GM21447 (cell line): ENCODE measurements at regions not wholly inside any gene's neighbourhood (a gene's known extent, or its start where the extent isn't known, plus 50 kb on each side); places are given as distances from the start of the nearest gene placed in this dataset.
"Not testable (repeated sequence)": the region's sequence is repeated elsewhere in the genome, so short reads cannot be mapped to it uniquely, and the experiment has no call there.

Experiments used
- ATAC-seq: cut with Tn5 transposase; IDR thresholded peaks from one replicate; pipeline ENCODE4 v1.9.1; 2021; ENCODE audit not compliant: unreplicated experiment

- no peak for ATAC-seq
These were observed 133.4 kb upstream of the ALDH1B1 start for GRCh38 chr9:38259056-38259455.

GRCh38 chr9:38257626-38258215 lies 134.8 kb upstream of the ALDH1B1 start:
- no peak for ATAC-seq

DNA sequence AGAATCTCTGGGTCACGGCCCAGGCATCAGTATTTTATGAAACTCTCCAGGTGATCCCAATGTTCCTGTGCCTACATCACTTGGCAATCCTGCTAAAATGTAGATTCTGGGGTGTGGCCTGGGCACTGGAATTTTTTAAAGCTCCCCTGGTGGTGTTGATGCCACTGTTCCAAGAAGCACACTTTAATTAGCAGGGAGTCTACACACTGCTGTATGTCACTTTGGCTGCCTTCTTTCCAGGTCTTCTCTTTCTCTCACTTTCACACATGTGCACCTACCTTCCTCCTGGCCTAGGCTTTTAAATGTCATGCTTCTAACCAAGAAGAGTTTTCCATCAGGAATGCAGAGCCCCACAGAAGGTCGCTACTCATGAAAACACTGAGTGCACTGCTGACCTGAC lies 136.0 kb upstream of the ALDH1B1 start:
- ATAC-seq, result no peak

DNA sequence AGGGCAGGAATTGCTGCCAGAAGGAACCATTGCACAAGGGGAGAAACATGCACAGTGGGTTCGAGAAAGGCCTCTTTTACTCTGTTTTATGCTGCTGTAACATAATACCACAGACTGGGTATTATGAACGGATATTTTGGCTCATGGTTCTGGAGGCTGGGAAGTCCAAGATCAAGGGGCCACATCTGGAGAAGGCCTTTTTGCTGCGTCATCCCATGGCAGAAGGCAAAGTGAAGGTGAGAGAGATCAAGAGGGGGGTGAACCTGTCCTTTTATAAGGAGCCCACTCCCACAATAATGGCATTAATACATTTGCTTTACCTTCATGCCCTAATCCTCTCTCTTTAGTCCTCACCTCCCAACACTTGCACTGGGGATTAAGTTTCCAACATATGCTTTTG lies 136.9 kb upstream of the ALDH1B1 start:
- no peak for ATAC-seq

DNA sequence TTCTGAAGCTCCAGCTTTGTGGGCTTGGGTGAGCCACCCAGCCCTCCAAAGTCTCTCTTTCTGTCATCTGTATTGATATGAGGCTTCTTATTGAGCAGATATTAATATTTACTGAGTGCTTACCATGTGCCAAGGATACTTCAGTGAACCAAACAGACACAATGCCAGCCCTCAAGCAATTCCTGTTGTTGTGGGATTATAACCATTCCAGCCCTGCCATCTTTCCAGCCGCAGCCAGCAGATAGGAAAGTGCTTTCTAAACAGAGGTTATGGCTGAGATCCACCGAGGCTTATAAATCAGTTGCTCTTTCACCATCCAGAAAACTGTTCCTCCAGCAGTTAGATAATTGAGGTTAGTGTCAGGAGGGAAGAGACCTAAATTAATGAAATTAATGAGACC lies 137.7 kb upstream of the ALDH1B1 start:
- ATAC-seq, result no peak

DNA sequence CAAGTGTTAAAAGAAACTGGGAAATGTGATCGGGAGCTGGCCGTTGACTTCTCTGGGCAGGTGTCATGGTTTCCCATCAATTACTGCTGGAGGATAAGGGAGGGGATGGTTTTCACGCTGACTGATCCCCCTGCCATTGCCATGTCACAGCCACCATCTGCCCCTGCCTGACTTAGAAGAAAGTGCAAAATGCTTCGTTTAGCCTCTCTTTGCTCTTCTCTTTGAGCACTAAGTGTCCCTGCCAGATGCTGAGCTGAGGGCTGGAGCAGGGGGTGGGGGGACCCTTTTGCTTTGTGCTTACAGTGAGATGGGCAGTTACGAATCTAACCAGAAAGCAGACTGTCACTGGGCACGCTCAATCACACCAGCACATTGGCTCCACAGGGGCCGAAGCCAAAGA lies 138.4 kb upstream of the ALDH1B1 start:
- no peak for ATAC-seq

- ATAC-seq, result no peak
These were observed 139.3 kb upstream of the ALDH1B1 start for GRCh38 chr9:38253200-38253599.

DNA sequence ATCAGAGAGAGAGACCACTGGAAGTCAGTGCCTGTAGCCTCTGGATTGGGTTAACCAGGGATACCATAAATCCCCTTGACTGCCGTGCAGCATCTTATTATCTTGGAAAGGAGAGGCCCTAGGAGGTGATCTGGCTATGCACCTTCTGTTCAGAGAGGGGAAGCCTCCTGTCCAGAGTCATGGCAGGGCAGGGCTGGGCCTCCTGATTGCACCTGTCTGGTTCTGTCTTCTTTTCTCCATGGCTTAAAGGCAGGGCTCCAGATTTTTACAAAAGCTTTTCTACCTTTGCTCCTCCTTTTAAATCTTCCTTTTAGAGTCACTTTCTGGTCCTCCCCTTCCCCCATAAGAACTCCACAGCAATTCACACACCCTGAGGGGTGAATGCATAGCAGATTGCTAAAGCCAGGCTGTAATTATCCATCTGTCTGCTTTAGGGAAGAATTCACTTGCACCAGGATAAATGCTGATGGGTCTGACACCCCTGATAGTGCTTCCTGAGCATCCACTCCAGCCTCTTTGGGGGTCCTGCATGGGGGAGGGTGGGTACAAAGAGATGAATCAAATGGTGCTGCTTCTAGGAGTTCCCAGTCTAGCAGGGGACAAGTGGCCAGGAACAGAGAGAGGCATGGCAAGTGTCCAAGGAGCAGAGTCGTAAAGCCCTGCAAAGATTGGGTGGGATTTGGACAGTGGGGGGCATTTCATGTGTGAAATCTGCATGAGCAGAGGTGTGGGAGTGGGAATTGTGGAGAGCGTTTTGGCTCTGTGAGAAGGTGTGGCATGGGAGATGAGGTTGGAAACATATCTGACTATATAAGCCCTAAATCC lies 141.3 kb upstream of the ALDH1B1 start:
- ATAC-seq, result no peak

- no peak for ATAC-seq
These were observed 142.0 kb upstream of the ALDH1B1 start for GRCh38 chr9:38250279-38251035.

GRCh38 chr9:38249587-38250210 lies 142.8 kb upstream of the ALDH1B1 start:
- no peak for ATAC-seq

- ATAC-seq, result no peak
These were observed 143.5 kb upstream of the ALDH1B1 start for GRCh38 chr9:38249049-38249448.

DNA sequence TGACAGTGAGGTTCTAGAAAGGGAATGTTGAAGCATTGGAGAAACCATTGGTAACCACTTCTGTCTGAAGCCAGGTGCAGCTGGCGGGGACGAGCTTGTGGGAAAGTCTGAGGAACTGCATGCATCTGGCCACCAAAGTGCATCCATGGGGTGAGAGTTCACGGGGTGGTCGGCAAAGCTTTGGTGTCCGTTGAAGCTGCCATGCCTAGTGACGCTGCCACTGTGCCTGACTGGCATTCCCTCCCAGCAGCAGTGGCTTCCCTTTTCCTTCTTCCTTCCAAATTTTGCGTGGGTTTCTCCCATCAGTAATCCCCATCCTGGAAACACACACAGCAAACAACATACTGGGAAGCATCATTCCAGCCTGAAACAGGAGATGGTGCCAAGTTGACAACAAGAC lies 145.7 kb upstream of the ALDH1B1 start:
- ATAC-seq, result no peak

- ATAC-seq, result no peak
These were observed 147.5 kb upstream of the ALDH1B1 start for GRCh38 chr9:38244971-38245370.

DNA sequence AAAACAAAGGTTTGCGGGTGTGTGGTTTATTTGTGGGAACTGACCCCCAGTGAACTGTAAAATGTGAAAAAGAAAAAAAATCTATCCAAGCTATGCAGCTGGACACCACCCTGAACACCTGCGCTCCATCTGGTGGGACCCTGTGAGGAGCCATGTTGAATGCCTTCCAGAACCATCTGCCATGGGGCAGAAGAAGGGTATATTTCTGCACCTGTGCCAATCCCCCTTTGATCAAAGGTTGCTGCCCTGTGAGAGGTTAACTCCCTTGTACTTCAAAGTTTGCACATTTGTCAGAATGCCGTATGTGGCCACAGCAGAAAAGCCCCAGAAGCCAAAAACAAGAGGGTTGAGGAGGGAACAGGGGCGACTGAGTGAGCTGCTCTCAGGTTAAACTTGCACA lies 148.5 kb upstream of the ALDH1B1 start:
- ATAC-seq, result no peak

- not testable (repeated sequence) for ATAC-seq
These were observed 150.4 kb upstream of the ALDH1B1 start for GRCh38 chr9:38242151-38242550.

DNA sequence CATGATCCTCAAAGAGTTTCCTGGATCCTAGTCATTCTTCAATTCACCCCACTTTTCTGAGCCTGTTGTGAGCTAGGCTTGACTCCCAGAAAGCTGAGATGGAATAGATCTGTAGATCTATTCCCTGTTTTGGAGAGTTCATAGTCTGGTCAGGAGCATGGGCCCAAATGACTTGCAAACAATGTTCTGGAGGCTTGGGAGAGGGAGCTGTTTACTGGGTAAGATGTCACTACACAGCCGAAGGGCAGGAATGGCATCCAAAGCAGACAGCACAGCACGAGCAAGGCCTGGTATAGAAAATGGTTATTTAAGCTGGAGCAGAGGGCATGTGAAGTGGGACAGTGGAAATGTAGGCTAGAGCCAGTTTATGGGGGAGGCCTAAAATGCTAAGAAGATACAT lies 152.5 kb upstream of the ALDH1B1 start:
- ATAC-seq, result no peak

DNA sequence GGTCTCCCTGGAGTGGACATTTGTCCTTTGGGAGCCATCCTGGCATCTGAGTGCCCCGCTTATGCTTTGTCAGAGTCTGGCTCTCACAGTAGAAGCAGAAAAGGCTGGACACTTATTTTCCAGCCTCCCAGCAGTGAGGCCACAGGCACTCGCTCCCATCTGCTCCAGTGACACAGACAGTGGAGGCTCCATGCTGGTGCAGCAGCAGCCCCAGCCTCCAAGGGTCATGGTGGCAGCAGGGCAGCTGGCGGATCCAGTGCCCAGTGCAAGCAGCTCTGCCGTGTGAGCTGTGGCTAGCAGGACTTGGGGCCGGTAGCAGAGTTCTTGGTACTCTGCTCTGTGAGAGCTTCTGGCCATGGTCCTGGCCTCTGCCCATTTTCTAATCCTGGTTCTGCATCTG lies 157.3 kb upstream of the ALDH1B1 start:
- no peak for ATAC-seq

- ATAC-seq, result no peak
These were observed 157.9 kb upstream of the ALDH1B1 start for GRCh38 chr9:38234479-38235170.

- ATAC-seq, result no peak
These were observed 158.6 kb upstream of the ALDH1B1 start for GRCh38 chr9:38233796-38234355.

DNA sequence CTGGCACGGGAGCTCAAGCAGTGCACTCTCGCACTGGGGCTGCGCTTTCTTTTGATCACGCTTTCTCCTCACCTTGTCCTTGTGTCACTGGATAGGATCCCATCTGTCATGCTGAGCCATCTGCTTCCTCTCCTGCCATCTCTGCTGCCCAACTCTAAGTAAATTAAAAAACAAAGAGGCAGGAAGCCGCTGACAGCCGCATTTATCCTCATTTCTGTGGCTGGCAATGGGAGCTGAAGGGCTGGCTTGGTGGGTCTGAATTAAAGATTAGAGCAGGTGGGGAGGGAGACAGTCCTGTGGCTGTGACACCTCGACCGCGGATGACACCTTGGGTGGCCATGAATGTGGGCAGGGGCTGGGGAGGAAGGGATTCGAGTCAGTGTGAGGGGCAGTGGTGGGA lies 159.2 kb upstream of the ALDH1B1 start:
- ATAC-seq, result no peak

GRCh38 chr9:38232895-38233294 lies 159.6 kb upstream of the ALDH1B1 start:
- no peak for ATAC-seq
